Activated CD4-positive, alpha-beta T cell treated with anti-CD3 and anti-CD28 coated beads, Interleukin-10, Interleukin-2, amounts not matched to agents 100 ng/mL and 50 ng/mL, durations not matched to agents 16 hours and 8 hours (primary cell): ENCODE measurements at regions not wholly inside any gene's neighbourhood (a gene's known extent, or its start where the extent isn't known, plus 50 kb on each side); places are given as distances from the start of the nearest gene placed in this dataset.

Experiments used
- DNase-seq: peaks from one replicate; pipeline ENCODE4 v3.0.0-alpha.2; 2020

DNA sequence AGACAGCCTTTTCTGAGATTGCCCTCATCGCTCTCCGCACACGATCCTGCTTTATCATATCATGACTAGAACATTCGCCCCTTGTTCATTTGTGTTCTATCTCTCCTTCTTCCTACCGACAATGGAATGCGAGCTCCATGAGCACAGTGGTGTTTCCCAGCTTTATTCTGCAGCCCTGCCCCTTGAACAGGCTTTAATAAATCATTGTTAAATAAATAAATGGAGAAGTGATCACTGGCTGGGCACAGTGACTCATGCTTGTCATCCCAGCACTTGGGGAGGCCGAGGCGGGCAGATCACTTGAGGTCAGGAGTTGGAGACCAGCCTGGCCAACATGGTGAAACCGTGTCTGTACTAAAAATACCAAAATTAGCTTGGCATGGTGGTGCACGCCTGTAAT lies 1063.3 kb upstream of the EEF2KMT start:
- no peak for DNase-seq

DNA sequence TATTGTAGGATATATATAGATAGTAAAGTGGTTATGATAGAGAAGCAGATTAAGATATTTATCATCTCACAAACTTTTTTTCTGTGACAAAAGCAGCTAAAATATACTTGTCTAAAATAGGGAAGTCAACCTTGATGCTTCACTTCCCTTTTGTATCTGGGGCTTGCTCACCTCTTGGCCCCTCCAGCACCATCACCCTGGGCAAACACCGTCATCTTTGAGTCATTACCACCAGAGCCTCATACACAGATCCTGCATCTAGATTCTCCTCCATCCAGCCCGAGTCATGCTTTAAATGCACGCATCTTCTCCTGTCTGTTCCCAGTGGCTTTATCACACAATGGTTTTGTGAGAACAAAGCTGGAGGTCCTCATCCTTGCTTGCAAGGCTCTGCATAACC lies 1062.7 kb upstream of the EEF2KMT start:
- DNase-seq: no peak

DNA sequence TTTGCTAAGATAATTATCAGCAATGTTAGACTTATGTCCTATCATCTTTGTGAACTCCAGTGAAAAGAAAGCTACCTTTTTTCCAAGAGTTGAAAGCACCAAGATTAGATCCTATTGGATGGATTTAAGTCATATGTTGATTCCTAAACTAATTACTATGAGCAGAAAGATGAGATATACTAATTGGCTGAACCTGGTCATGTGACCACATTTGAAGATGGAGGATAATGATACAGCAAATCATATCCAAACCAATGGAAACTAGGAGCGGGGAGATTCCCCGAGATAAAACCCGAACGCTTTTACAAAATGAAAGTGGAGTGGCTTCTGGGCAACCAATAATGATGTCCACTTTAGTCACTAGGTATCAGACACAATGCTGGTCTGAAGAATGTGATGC lies 1060.2 kb upstream of the EEF2KMT start:
- DNase-seq: no peak

DNA sequence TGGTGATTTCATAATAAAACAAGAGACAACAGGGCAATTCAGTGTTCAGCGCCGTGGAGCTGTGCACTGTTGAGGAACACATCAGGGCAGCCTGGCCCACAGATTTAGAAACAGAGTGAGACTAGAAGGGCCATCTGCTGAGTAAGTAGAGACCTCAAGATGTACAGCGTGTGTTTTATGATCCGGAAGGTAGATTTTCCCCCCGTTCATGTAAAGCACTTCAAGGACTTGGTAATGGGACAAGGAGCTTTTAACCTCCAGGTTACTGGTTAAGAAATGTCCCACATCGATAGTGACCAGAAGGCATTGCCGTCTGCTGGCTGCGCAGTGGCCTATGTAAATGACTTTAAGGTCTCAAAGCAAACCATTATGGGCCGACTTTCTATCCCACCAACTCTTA lies 1057.7 kb upstream of the EEF2KMT start:
- DNase-seq: no peak

DNA sequence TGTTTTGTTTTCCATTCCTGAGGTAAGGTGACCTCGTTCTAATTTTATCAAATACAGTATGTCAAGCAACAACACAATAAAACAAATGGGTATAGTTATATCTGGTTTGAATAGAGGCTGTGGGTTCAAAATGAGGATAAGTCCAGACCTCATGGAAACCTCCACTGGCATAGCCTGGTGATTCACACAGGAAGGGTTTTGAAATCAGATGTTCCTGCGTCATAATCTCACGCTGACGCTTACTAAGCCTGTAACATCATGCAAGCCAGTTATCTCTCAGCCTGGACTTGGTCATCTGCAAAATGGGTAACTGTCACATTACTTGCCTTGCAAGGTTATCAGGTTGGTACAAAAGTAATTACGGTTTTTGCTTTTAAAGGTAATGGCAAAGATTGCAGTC lies 1056.3 kb upstream of the EEF2KMT start:
- DNase-seq: no peak

DNA sequence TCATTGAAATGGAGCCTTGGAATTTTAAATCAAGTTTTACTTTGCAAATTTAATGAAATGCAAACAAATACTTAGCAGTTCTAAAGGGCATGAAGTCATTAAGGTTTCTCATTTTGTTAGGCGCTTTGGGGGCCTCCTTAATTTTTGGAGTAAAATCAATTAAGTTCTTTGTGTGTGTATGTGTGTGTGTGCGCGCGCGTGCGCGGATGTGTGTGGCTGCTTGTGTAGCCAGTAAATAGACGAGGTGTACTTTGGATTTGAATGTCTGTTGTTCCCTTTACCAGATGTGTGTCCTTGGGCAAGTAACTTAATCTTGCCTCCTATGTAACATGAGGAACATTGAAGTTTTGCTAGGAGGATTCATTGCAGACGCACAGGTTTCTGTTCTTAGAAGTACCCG lies 1051.4 kb upstream of the EEF2KMT start:
- no peak for DNase-seq

DNA sequence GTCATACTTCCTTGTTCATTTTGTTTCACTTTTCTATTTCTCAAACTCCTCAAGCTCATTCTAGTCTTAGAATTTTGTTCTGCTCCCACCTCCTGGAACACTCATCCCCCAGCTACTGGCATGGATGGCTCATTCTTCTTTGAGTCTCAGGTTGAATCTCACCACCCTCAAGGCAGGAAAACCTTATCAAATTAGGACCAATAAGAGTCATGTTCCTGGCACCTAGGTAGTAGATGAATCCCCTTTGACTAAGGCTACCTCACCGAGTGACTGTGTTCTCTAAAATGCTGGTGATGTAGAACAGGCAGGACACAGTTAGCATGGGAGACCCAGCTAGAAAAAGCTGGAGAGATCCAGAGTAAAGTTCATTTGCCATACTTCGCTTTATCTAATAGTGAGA lies 1050.8 kb upstream of the EEF2KMT start:
- no peak for DNase-seq

DNA sequence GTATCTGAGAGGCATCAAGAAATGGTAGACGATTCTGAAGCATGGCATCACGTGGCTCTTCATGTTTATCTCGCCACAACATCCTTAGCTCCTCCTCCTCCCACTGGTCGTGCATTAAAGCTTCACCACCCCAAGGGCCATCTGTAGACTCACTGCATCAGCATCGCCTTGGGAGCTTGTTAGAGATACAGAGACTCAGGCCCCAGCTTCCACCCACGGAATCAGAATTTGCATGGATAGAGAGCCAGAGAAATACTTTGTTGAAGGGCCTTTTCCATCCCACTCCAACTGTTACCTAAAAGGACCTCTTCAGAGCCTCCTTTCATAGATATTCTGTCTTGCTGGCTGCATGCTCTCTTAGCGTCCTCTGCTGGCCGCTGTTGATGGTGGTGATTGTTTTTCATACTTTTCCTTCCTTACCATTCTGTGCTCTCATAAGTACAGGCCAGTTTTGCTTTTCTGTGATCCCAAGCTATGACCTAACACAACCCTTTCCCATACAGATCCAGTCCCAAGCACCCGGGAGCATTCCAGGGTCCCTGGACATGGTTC lies 1049.4 kb upstream of the EEF2KMT start:
- no peak for DNase-seq

DNA sequence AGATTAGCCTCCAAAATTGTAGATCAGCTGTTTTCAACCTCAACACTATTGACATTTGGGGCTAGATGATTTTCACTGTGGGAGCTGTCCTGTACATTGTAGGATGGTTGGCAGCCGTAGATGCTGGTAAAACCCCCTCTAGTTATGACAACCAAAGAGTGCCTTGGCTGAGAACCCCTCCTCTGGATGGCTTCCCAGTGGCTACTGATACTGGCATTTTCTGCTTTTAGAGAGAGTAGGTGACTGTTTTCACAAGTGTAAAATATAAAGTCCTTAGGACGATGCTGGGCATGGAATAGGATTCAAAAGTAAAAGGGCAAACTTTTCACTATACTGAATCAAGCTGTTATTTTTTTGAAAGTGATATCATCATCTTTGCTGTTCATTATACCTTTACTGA lies 1048.8 kb upstream of the EEF2KMT start:
- DNase-seq: no peak

DNA sequence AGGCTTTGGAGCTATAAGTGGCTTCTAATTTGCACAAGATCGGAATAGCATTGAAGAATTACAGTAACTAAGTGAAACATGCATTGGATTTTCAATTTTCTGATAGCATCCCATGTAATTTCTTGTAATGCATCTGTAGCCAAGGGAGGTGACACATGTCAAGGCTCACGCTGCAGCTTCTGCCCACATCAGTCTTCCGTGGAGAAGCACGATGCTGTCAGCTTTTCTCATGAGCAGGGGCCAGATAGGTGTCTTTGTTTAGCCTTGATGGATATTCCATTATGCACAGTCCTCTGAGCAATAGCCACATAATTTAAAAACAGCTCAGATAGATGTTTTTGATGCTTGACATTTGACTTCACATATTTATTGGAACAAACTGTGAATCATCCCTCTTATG lies 1046.9 kb upstream of the EEF2KMT start:
- DNase-seq: no peak

DNA sequence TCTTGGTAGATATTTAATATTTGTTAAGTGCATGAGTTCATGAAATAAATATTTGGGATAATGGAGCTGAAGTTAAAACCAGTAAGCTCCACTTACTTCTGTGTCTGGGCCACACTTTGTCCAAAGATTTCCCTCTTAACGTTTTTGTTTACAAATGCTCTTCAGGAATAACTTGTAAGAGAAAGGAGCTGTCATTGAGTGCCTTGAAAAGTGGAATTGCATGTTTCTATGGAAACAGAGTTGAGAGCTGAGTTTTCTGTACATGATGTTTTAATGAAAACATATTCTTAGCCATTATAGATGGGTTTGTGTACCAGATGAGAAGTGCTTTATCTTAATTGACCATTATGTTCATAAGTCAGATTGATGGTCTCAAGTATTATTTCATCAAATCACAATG lies 1045.4 kb upstream of the EEF2KMT start:
- DNase-seq: no peak

DNA sequence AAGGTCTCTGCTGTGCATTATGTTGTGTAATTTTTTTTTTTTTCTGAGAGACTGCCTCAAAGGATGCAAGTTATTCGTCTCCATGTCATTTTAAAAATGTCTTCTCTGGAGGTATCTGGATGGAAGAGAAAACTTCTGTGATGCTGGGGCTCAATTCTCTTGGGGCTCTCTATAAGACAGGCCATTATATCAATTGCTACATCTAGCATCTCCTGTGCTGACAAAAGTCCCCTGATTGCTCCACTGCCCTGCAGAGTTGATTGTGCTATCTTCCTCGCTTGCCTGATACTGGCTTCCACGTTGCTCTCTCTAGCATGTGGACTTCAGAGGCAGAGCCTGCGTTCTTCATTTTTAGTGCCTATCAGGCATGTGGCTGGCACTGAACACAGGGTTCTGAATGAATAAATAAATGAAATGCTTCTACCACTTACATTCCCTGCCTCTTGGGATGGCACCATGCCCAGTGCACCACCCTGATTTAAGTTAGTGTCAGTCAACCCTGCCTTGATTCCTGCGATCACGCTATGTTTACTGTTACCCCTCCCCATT lies 1035.5 kb upstream of the EEF2KMT start:
- DNase-seq: no peak

DNA sequence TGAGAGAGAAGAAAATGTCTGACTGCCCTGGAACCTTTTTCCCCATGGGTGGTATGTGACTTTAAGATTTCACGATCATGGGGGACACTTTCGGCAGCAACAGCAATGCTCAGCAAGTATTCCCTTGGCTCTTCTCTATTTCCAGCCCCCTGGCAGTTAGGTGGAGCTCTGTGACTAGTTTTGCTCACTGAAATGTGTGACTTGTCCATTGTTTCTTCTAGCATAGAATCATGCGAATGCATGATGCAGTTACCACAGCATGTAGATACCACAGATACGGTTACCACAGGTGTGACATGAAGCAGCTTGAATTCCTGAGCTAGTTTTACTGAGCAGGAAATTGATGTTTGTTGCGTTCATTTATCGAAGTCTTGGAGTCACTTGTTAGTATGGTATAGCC lies 1034.5 kb upstream of the EEF2KMT start:
- no peak for DNase-seq

DNA sequence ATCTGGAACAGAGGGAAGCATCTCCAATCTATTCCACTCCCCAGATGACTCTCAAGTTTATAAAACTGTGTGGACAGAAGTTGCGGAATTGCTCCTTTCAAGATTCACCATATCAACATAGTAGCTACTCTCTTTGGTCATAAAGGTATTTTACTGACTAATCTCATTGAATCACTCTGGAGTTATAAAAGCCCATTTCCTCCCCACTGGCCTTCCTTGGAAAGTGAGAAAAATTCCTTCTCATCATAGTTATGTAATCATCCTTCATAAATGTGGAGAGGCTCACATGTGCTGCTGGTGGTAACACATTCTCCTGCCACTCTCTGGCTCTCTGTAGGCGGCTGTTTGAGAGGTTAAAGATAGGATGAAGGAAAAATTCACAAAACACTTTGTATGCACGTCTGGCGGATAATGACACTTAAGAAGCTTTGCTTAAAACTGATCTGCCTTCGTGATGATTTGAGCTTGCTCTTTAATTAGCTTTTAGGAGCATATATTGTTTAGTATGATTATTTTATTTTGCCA lies 1034.0 kb upstream of the EEF2KMT start:
- no peak for DNase-seq

DNA sequence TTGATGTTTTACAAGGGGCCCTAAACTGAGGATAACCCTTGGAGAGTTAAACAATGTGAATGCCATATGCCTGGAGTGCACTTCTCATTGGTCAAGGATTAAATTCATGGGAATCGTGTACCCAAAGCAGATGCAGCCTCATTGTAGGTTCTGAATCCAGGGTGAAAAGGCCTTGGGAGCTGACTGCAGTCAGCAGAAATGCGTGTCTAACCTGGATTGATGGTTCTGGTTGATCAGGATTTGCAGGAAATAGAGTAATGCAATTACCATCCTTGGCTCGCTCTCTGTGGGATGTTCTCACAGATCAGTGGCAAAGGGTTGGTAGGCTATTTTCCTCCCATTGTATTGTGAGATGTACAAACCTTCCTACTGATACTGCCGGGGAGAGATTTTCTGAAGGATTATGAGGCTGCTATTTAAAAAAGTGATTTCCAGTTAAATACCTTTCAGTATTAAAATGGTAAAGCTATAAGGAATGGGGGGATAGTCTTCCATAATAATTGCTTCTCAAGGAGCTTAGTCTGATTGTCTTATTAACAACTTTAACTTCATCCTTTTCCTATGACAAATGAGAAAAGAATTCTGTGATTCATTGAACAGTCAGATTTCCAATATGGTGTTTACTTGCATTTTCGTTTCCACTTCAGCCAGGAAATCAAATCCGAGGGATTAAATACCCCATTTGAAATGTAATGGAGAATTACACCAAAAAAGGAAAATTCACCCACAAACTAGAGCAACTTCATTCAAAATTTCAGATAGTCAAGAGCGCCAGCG lies 1028.1 kb upstream of the EEF2KMT start:
- no peak for DNase-seq

DNA sequence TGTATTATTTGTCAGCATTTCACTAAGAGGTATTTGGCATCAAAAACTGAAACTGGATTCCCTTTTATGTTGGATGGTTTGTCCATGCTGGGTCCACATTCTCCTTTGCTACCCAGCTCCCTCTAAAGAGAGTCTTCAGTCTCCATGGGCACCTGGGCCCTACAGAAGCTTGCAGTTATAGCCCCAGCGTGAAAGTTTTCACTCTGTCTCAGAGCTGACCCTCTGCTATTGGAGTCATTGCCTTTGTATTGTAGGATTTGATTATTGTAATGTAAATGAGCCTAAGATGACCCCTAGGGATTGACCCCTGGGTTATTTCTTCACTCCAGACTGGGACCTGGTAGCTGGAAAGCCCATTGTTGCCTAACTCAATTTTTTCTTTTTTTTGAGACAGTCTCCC lies 1026.5 kb upstream of the EEF2KMT start:
- no peak for DNase-seq

DNA sequence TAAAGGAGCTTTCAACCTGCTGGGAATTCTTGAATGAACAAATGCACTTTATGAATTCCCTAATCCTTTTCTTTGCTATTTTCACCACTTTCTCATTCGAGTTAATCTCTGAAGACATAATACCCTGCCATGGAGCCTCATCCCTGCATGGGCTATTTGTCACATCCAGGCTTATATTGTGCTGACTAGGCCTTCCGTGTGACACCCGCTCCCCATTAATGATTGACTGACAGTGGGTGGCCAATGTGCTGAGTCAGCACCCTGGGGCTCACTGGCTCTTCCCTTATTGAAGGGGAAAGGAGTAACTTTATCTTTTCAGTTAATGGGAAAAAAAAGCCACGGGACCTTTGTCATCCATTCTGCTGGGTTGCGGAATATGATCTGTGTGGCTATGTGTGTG lies 1024.8 kb upstream of the EEF2KMT start:
- DNase-seq: no peak

DNA sequence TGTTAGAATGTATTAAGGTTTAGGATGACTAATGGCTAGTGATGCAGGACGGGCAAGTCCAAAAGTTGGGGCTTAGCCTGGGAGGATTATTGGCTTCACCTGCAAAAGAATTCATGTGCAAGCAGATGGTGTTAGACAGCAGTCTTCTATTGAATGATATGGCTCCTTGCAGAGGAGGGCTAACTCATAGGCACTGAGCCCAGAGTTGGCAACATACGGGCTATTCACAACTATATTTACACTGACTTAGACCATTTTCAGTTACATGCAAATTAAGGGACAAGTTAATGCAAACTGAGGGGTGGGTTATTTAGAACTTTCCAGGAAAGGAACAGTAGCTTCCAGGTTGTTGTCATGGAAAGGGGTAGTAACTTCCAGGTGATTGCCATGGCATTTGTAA lies 1017.1 kb upstream of the EEF2KMT start:
- DNase-seq: no peak

DNA sequence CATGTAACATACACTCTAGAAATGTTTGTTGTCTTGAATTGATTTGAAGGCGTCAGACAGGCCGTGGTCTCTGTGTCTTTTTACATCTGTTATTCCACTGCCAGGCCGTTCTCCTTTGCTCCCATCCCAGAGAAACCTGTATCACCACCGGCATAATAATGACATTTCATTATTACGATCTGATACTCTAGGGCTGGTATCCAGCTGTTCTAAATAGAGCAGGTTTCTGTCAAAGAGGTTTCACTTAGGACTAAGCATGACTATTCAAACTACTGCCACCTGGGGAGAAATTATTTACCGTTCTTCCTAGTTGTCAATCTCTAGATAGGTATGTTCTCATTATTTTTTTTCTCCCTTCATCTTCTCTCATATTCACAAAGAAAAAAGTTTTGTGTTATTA lies 1016.2 kb upstream of the EEF2KMT start:
- DNase-seq: no peak

DNA sequence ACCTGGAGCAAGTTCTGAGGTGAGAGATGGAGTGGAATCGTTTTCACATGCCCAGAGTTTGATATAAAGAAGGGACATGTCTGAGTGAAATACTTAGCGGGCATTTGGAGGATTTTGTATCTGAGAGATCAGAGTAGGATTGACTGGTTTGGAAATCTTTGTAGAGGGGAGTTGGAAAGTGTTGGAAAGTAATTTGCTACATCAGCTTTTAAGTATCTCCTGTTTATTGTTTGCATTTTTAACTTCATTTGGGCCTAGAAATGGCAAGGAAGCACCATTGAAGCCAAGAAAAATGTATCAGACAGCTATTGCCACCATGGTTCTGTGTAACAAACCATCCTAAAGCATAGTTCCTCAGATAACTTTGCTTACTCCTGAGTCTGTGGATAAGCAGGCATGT lies 1015.1 kb upstream of the EEF2KMT start:
- no peak for DNase-seq

DNA sequence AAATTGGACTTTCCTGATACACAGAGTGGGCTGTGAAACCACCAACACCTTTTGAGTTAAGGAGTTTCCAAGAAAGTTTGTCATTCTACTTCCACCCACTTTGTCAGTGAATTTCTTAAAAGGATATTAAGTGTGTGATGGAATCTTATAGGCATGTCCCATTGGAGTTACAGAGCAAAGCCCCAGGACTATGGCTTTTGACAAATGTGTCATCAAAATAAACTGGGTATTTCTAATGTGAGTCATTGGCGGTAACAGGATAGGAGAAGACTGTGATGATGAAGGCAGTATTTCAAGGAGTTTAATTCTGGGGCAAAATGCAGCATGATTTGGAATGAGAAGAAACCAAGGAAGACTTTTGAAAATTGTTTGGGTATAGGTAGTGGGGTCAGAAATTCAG lies 1013.8 kb upstream of the EEF2KMT start:
- DNase-seq: no peak

DNA sequence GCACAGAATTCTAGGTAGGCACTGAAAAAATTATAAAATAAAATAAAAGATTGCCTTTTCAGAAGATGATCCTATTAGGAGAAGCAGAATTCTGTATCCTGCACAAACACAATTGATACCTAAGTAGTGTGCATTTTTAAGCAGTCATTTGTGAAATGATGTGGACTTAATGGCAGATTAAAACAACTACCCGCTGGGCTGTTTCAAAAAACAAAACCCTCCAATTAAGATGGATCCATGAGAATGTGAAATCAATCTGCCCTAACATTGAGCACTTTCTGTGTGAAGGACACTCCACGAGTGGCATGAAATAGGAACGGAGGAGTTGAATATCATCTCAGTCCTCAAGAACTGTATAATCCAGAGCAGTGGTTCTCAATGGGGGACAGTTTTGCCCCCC lies 1012.8 kb upstream of the EEF2KMT start:
- DNase-seq: no peak

DNA sequence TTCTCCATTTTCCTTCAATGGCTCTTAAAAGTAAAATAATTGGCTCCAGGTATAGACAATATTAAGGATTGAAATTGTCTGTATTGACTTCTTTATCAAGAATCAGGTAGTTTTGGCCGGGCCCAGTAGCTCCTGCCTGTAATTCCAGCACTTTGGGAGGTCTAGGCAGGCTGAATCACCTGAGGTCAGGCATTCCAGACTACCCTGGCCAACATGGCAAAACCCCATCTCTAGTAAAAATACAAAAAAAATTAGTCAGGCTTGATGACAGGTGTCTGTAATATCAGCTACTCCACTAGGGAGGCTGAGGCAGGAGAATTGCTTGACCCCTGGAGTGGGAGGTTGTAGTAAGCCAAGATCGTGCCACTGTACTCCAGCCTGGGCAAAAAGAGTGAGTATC lies 1008.5 kb upstream of the EEF2KMT start:
- DNase-seq: no peak

DNA sequence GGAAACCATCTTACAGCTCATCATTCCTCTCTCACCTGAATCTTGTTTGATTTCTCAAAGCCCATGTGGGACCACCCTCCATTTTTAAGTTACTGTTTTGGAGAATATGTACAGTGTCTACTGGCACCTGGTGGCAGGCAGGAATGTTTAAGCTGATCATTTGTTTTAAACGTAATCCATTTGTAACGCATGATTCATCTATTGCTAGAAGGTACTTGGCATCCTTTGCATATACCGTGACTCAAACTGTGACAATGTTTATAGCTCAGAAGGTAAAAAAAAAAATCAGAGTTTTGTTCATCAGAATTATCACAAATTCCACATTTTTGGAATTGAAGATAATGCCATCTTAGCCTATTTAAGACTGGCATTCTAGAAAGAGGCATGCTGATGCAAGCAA lies 1007.5 kb upstream of the EEF2KMT start:
- no peak for DNase-seq

DNA sequence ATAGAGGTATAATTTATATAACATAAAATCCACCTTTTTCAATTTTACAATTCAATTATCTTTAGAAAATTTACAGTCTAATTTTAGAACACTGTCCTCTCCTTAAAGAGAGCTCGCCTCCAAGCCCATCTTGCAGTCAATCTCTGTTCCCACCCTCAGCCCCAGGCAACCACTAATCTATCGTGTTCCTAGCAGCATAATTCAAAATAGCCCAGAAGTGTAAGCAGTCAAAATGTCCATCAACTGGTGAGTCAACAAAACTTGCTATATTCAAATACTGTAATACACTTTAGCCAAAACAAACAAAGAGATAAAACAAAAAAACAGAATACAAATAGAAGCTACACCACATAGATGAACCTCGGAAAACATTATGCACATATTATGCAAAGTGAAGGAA lies 1006.8 kb upstream of the EEF2KMT start:
- DNase-seq: no peak
